A204.1 (cell line): ENCODE measurements at regions not wholly inside any gene's neighbourhood (a gene's known extent, or its start where the extent isn't known, plus 50 kb on each side); places are given as distances from the start of the nearest gene placed in this dataset.

Experiments
- FAIRE-seq: peaks from 2 replicates; lab custom pipeline; 2012; peaks lifted over from hg19 to GRCh38; lab: Jason Lieb, UNC

DNA sequence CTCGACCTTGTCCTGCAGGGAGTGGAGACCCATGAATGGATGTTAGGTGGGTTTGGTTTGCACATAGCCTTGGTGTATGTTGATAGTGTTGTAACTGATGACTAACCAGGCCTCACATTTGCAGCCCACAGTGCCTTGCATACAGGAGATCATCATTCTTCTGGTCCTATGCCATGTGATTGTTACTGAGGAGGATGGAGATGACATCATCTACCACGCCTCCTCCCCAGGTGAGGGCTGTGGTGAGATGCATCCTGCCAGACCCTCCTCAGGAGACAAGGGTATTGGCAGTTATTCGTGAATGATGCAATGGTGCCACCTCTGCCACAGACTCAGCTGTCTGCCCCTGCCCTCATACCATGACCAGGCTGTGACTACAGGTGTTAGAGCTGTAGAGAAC, 1294.1 kb downstream of the UQCRFS1 start:
- FAIRE-seq = no peak

DNA sequence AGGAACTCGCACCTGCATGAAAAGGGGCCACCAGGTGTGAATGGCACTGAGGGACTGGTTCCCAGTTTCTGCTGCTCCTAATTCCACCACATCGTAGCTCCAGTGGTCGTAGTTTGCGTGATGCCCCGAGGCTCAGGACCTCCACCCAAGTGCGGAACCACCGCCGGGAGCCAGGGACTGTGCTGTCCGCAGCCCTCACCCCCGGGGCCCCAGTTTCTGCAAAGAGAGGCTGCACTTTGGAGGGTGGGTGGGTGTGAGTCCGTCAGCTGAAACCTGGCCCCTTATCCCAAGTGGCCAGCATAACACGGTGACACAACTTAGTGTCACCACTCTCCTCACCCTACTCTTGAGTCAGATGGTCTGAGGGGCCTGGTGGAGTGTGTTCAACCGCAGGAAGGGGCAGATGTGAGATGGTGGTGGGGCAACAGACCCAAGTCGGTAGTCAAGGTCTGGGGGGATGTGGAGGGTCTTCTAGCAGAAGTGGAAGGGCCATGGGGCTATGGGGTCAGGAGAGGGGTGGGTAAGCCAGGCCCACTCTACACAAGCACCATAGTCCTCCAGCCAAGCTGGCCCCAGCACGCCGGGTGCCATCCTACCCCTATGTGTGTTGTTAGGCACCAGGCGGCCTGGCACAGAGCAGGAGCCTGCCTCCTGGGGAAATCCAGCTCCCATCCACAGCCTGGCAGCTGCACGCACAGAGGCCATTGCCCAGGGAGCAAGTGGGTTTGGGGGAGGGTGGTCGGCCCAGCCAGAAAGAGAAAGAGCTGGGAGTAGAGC, 1301.6 kb downstream of the UQCRFS1 start:
- no peak for FAIRE-seq

DNA sequence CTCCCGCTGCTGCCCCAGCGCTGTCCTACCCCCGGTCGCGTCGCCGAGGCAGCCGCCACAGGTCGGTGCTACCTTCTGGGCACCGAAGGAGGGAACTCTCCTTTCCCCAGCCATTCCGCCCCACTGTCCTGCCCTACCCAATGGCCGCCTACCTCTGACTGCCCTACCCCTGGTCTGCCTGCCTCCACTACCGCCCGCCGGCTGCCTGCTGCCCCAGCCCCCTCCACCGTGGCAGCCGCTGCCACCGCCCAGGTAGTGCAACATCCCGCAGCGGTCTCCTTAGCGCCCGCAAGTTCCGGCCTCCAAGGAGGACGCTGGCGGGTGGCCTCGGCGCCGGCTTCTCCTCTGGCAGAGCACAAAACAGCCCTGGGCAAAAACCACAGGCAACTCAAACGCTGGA, 1303.1 kb downstream of the UQCRFS1 start:
- FAIRE-seq = no peak

DNA sequence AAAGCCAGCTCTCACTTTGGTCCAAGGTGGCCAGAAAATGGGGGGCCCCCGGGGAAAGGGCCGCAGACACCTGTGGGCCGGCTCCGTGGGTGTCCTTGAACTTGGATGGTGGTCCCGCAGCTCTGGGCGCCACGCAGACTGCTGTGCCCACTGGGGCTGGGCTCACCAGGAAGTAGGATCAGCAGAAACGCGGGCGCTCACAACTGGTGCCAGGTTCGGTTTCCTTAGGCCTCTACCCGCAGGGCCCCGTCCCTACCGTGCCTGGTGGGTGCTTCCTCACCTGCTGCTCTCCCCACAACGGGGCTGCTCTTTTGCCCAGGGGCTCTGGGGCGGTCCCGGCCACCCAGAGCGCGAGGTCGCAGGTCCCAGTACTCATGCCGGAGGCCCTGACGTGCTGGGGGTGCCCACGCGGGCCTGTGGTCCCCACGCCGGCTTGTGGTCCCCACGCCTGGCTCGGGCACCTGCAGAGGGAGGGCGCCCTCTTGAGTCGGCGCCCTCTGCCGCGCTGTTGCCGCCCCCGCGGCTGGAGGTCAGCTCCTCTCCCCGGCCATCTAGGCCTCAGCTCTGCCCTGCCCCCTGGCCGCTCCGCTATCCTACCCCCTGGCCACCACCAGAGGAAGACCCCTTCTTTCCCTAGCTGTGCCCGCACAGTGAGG, 1303.6 kb downstream of the UQCRFS1 start:
- FAIRE-seq = no peak

DNA sequence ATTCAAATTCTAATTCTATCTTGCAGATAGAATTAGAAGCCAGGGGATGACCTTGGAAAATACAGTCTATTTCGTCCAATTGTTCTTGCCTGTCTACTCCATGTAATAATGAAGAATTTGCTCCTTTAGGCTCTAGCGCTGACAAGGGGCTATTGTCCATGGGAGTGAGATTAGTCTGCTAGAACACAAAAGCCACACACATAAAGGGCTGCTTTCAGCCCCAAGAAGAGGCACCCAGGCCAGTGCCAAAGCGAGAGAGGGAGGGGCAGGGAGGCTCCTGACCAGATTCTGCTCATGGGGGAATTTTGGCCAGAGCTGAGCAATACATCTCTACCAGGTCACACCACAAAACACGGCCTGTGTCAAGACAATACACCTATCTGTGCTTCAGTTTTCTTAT, 1306.9 kb downstream of the UQCRFS1 start:
- no peak for FAIRE-seq

DNA sequence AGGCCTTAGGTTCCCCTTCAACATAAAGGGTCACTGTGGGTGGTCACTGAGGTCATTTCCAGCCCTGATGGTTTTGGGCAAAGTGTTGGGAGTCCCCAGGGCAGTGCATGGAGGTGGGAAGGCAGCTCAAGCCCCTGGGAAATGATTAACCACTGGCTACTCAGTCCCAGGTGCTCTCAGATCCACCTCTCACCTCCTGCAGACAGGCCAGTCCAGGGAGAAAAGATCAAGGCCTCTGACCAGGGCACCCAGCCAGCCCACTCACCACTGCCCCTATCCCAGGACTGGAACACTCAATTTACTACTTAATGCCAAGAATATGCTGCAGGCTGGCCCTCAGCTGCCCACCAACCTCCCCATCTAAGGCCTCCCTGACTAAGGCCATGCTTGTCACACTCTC, 1307.9 kb downstream of the UQCRFS1 start:
- no peak for FAIRE-seq

DNA sequence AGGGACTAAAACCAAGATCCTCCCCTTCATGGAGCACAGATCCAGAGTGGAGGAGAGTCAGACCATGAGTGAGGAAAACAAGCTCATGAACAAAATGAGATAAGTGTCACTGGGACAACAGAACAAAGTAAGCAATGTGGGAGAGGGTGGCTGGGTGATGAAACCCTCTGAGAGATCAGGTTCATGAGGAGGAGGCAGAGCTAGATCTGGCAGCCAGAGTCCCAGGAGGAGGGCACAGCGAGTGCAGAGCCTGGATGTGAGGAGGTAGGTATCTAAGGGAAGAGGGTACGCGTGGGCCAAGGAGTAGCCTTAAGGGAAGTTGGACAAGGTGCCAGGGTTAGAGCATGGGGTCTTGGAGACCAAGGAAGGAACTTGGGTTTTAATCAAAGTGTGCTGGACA, 1311.9 kb downstream of the UQCRFS1 start:
- no peak for FAIRE-seq

DNA sequence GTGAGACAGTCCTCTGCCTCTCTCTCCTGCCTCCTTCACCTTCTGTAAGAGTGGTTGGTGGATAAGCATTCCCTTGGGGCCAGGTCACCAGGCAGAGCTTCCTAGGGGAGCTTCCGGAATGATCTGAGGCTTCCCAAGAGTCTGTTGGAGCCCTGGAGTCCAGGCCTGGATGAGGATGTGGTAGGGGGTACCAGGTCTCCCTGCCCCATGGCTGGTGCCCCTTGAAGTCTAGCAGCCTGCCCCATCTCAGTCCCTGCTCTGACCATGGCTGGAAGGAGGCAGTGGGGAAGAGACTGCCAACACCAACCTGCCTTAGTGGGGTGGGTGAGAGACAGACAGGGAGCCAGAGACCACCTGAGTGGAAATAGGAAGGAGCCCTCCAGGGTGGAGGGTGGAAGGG, 1316.9 kb downstream of the UQCRFS1 start:
- no peak for FAIRE-seq

DNA sequence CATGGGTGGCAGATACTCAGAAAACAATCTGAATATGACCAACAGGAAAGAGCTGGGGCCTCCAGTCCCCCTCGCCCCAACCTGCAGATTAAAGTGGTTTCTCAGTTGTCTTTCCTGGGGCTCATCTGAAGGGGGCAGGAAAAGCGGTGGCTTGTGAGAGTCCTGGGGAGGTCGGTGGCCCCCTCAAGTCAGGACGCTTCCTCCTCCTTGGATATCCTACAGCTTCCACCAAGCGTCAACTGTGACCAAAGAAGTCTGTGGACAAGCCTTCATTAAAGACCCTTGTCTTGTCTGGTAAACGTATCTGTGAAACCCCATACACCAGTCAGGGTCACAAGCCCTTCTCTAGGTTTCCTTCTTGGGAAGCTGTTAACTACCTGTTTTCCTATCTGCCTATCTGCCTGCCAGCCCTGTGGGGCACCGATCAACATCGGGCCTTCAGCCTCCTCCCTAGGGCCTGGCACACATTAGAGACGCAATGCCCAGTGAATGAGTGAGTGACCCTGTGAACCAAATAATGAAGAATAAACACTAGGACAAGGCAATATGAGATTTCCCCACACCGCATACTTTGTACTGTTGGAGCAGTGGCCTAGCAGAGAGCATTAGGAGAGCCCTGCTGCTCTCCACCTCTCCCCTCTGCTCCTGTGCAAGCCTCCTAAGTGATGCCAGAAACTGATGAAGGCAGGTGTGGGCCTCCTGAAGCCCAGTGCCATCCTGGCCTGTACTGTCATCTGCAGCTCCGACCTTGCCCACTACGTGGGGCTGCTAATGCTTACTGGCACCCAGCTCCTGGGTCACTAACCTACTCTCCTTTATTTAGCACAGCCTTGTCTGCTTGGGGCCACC, 1317.8 kb downstream of the UQCRFS1 start:
- no peak for FAIRE-seq

DNA sequence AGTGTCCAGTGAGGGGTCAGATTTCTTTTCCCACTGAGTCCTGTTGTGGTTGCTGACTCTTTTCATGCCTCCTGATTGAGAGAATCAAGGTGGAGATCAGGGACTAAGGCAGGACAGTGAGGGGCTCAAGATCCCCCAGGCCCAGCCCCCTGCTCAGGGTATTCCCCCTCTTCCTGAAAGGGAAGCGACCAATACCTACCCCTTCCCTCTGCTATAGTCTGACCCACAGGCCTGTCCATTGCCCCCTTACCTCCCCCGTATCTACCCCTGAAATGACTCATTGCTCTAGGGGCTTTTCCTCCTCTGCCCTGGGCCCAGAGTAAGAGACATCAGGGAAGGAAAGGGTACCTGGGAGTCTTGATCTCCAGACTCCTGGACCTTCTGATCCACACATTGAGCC, 1320.5 kb downstream of the UQCRFS1 start:
- no peak for FAIRE-seq

DNA sequence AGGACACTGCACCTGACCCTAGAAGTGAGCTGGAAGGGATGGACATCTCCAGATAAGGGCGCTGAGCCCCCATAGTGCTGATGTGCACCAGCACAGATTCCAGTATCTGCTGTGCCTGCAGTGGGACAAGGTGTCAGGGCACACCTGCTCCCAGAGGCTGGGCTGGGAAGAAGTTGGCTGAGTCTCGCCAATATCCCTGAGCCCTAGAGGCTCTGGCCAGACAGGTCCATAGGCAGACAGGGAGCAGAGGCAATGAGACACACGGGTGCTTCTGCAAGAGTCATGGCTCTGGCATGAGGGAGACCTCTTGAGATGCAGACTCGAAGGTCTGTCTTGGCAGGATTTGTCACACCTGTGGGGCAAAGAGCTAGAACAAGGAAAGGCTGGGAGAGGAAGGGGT, 1321.5 kb downstream of the UQCRFS1 start:
- no peak for FAIRE-seq

DNA sequence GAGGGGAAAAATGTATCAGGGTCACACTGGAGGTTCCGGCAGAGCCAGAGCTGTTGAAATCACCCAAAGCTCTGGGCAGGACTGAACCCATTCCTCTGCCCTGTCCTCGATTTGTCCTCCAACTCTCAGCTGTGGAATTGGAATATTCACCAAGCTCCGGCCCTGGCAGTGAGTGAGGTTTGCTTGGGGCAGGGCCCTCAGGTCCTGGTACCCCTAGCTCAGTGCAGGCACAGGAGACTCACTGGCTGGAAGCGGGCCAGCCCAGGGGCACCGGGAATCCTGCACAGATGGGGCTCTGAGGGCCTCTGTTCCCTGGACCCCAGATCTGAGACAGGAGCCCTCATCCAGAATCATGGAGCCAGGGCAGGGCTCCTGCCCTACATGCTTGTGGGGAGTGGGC, 1322.3 kb downstream of the UQCRFS1 start:
- FAIRE-seq = no peak

DNA sequence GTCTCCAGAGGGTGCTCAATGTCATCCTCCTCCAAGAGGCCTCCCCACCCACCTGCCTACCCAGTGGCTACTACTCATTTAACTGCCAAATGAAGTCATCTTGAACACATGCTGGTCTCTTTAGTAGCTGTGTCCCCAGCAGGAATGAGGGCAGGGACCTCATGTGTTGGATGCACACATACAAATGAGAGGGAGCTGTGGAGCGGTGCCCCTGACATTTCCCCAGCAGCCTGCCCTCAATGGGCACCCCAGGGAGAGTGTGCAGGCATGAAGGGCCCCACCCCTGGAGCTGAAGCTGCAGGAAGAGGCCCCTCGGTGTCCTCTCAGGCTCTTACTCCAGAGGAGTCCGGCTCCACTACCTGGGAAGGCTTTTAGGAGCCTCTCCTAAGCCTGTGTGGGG, 1322.7 kb downstream of the UQCRFS1 start:
- FAIRE-seq = no peak

DNA sequence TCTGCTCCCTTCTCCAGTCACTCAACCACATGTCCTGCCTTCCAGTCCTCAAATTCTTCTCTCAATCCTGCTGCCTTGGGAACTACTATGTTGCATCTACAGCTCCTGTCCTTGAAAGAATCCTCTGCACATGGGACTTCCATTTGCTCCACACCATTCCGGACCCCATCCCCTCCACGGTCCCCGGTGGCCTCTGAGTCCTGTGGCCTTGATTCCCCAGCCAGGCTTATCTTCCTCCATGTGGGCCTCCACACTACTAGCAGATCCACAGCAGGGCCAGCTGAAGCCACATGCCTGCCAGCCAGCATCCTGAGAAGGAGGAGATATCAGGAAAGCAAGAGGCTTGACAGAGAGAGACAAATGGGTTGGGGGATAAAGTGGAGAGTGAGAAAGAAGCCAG, 1323.8 kb downstream of the UQCRFS1 start:
- no peak for FAIRE-seq

DNA sequence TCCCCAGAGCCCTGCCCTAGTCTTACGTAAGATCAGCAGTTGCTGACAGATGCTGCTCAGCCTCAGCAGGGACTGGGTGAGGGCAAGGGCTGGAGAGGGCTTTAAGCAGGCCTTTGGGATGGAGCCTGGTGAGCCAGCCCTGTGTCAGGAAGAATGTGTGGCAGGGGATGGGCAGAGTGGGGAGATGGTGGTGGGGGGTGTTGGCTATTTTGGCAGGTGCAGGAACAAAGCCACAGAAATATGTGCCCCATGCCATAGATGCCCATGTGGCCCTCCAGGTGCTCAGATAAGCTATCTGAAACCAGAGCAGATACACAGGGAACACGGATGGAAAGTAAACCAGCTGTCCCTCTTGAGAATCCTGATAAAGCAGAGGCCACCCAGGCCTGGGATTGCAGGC, 1325.0 kb downstream of the UQCRFS1 start:
- no peak for FAIRE-seq

DNA sequence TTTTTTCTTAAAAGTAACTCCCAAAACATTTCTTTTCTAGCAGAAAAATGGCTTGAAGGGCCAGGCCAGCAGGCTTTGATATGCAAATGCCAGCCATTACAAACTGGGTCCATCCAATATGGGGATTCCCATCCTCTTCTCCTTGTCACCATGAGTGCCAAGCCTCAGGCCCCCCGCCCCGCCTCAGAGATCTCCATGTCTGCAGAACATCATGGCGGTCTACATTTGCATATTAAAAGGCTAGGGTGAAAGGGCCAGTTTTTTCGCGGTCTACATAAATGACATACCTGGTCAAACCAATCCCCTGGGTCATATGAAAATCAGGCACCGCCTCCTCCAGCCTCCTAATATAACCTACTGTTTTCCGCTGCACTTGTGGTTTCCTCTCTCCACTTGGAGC, 1327.6 kb downstream of the UQCRFS1 start:
- FAIRE-seq = no peak

DNA sequence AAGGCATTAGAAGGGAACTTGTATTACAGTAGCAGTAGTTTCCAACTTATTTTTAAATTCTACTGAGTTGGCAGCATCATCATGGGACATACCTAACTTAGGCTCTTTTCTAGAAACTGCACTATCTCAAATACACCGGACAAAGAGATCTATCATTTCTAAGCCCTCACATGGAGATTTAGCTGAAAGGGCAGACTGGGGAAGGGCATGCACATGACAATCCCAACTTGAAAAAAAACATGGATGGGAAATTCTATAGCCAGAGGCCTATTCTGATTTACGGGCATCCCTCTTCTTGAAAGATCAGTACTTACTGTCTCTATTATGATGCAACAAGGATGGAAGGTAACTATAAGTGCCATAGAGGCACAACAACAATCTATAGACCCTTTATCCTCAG, 1328.6 kb downstream of the UQCRFS1 start:
- no peak for FAIRE-seq

DNA sequence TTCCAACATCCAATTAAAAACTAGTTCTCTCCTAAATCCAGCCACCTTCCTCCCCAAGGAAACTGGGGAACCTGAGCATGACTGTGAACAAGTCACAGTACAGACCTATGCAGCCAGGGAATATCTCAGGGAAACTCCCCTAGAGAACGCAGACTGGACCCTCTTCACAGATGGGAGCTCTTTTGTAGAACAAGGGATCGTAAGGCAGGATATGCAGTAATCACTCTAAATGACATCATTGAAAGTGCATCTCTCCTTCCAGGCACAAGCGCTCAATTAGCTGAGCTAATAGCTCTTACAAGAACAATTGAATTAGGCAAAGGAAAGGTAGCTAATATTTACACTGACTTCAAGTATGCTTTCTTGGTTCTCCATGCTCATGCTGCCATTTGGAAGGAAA, 1331.7 kb downstream of the UQCRFS1 start:
- no peak for FAIRE-seq

DNA sequence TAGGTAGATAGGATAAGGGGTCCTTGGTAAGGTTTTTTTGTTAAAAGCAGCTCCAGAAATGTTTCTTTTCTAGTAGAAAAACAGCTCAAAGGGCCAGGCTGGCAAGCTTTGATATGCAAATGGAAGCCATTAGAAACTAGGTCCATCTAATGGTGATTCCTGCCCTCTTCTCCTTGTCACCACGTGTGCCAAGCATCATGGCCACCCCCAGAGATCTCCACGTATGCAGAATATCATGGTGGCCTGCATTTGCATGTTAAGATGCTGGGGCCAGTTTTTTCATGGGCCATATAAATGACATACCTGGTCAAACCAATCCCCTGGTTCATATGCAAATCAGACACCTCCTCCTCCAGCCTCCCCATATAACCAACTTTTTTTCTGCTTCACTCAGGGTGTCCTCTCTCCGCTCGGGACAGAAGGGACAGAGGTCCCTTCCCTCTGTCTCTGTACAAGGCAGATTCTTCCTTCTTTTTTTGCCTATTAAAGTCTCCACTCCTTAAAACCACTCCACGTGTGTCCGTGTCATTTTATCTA, 1335.9 kb downstream of the UQCRFS1 start:
- FAIRE-seq = no peak

DNA sequence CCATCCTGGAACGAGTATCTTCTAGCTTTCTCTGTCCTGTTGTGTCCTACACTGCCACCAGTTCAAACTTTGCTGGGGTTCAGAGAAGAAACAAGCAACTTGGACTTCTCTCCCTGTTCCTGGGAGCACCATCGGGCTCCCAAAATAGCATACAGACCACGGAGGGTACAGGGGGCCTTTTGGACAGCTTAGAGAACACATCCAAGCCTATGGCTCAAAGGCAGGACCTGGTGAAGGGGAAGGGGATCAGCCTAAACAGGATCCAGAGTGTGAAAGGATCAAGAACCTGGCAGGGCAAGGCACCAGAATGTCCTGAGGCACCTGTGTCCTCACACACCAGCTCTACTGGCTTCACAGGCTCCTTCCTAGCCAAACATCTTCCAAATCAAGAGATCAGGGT, 1336.5 kb downstream of the UQCRFS1 start:
- no peak for FAIRE-seq

DNA sequence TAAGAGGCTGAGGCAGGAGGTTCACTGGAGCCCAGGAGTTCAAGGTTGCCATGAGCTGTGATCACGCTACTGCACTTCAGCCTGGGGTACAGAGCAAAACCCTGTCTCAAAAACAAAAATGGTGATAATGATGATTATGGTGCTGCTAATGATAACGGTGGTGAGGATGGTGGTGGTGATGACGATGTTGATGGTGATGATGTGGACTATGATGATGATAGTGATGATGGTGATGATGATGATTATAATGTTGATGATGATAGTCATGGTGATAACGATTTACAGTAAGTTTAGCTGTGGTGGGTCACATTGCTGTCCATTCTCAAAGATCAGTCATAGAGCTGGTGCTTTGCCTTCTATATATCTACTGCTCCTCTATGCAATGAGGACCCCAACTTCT, 1340.6 kb downstream of the UQCRFS1 start:
- no peak for FAIRE-seq

DNA sequence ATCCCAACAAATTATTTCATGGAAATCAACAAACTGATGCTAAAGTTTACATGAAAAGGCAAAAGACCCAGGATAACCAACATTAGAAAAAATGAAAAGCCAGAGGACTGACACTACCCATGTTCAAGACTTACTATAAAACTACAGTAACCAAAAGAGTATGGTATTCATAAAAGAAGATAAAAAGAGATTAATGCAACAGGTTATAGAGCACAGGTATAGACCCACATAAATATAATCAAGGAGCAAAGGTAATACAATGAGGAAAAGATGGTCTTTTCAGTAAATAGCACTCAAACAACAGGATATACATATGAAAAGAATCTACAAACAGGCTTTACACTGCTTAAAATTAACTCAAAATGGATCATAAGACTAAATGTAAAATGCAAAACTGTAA, 1342.7 kb downstream of the UQCRFS1 start:
- FAIRE-seq = no peak

DNA sequence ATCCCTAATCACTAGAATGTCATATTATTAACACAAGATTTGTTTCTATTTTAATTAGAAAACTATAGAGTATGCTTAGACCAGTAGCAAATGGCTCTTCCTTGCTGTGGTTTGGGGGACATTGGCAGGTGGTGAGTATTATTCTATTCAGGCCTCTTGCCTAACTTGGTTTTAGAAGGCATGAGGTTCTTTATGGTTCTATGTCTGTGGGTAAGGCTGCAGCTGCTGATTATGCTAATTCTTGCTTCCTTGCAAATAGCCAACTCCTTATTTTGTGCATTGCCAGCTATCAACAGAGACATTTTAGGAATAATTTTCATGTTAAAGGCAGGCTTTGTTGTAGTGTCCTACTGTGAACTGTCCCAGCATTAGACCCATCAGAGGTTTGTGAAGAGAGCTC, 1344.9 kb downstream of the UQCRFS1 start:
- FAIRE-seq = no peak
